GM19467 (cell line): ENCODE measurements at regions not wholly inside any gene's neighbourhood (a gene's known extent, or its start where the extent isn't known, plus 50 kb on each side); places are given as distances from the start of the nearest gene placed in this dataset.
"Not testable (repeated sequence)": the region's sequence is repeated elsewhere in the genome, so short reads cannot be mapped to it uniquely, and the experiment has no call there.

ENCODE experiments used
- ATAC-seq: cut with Tn5 transposase; IDR thresholded peaks from one replicate; pipeline ENCODE4 v1.9.1; 2021; ENCODE audit warnings: mild to moderate bottlenecking, moderate library complexity; ENCODE audit not compliant: unreplicated experiment

DNA sequence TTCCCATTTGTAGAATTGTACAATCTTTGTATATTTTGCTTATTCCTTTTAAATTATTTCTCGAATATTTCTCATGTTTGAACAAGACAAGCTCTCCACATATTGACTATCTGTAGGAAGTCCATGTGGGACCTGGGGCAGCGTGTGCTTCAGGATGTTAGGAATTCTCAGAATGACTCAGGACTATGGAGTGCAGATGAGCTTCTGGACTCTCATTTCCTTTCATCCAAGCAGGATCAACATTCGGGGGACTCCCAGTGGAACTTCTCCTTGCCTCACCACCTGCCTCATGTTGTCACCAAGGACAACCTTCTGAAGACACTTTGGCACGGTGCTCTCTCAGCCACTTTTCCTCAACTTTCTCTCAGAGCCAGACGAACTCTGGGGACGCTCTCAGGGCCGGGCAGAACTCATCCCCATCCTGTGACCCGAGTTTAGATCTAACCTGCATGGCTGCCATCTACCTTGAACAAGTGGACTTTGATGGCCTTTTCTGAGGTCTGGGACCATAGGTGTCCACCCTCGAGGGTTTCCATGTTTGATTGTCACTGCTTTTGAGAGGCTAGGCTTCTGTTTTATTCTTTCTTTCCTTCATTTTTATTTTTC is 441.7 kb downstream of the IRS2 start:
- ATAC-seq: no peak

DNA sequence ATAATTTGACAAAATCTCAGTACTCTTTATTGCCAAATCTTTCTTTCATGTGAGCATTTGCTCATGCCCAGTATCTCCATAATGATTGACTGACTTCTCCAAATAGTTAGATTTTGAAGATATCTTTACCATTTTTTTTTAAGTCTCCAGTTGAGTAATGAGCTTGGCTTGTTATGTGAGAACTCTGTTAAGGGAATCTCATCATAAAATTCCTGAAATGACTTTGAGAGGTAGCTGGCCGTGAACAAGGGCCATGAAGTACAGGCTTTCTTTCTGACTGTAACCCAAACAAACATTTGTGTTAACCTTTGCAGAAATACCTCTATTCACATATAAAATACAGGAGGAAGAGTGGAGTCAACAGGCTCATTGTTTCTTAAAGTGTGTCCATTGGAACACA is 449.7 kb downstream of the IRS2 start:
- no peak for ATAC-seq

DNA sequence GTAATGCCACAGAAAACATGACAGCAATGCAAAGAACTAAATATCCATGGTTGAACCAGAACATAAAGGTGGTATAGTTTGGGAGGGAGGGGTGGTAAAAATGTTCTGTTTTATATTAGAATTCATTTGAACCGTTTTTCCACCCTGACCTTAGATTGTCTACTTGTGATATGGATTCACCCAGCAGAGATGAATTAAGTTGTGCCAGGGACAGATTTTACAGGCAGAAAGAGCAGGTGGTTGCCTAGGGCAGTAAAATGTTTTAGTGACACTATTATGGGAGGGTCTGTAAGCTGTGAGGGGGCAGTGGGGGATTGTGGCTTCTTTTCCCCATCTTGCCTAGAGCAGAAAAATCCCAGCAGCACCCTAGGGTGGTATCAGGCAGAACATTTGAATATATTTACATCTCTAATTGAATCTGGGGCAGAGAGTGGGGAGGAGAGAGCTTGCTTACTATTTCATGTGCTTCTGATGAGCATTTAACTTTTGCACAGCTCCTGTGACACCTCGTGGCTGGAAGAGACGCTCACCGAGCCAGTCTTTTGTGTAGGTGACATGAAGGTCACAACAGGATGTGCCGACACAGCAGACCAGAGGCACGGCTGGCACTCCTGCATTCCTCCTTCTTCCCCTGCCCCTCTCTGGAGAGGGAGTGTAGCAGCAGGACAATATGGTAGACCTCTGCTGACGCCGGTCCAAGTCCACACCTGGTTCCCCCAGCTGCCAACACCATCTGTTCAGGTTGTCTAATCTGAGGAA is 452.3 kb downstream of the IRS2 start:
- ATAC-seq: no peak

DNA sequence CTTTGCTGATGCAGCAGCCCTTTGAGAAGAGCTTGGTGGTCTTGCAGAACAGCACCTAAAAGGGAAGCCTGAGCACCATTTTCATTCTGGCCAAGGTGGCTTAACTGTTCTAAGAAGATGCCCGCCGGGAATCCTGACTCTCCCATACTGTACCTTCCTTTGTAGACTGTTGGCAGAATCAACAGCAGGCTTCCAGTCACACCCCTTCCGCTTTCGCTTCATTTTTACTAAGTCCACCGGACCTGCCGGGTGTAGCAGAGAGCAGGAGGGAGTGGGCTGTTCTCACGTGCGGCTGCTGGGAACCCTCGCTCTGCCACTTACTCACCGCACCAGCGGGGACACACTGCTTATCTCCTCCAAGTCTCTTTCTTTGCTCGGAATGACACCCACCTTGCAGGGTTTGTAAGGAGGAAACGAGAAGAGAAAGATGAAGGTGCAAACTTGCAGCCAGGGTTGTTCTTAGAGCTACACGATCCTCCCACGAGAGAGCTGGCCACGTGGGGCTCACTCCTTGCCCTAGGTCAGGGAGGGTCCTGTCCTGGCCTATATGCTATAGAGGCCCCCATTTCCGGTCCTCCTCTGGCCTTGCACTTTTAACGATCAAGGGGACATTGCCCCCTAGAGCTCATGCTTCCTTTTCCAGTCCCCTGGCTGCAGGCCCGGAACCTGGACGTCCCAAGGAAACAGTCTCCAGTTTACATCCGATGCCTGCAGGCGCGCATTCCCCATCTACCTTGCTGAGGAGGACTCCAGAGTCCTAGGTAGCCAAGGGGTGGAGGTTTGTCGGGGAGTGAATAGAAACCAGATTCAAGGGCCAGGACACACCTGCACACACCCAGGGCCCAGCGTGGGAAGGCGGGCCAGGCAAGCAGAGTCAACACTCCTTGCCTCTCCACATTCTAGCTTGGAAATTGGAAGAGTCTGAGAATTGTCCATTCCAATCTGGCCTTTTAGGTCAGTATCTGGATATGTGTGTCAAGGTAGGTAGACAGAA is 453.6 kb downstream of the IRS2 start:
- no peak for ATAC-seq

DNA sequence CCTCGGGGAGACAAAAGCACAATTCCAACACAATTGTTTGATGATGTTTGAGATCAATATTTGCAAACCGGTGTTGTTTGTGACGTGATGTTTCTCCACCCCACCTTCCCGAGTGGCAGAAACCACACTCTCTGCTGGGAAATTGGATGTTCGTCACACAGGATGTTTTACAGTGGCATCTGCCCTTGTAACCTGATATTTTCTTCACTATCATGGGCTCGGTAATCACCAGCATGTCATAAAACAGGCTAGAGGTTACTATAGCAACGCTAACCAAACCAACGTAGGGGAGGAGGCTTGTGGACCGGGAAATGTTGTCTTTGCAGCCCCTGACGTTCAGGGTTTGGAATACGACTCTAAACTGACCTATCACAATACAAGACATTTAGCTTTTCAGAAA is 454.5 kb downstream of the IRS2 start:
- no peak for ATAC-seq

DNA sequence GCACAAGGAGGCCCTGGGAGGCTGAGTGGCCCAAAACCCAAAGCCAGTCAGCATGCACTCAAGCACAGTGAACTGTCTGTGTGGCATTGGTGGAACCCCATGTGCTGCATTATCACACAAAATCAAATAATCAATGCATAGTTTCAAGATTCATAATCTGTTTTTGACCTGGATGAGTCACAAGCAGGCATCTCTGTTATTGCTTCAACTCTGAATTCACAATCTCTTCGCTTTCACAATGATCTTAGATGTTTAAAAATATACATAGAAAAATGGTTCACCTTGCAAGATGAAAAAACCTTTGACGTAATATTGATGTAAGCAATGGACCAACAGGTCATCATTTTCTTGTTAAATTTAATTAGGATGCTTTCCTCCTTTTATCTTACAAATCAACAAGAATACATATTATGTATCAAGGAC is 455.4 kb downstream of the IRS2 start:
- ATAC-seq: no peak

DNA sequence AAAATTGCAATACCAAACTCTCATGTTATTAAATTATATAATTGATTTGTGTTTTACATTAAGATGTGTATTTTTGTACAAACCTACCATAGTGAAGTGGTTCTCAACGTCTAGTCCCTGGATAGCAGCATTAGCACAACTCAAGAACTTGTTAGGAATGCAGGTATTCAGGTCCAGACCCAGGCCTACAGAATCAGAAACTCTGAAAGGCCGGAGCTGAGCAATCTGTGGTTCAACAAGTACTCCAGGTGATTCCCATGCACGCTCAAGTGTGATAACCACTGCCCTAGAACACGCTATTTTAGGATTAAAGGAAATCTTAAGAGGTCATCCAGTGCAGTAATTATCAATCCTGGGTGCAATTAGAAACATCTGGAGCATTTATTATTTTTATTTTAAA is 456.3 kb downstream of the IRS2 start:
- no peak for ATAC-seq

DNA sequence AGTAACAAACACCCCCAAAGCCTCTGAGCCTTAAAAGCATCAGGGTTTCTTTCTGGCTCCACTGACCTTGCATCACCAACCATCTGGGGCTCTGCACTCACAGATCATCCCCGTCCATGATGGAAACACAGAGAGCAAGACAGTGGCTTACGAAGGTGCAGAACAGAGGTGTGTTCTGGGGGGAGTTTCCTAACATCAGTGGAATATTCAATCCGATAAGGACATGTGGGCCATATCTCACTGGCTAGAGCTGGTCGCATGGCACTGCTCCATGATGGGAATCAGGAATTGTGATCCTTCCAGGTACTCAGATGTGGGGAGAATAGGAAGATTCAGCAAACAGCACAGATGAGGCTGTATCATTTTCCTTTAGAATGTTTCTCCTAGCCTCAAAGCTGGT is 457.2 kb downstream of the IRS2 start:
- ATAC-seq: no peak

DNA sequence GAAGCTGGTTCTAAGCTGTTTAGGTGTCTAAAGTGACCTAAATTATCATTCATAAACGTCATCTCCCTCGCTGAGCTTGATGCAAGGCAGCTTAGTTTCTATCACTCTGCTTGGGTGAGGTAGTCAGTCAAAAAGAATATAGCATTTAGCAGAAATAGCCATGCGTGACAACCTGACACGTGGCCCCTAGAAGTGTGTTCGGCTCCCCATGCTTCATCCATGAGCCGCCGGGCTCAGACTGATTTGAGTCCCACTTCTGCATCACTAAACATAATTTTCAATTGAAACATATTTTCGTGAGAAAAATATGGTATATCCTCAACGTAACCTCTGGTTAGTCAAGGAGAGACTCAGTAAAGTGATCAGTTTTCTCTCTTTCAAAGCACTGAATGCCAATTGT is 459.8 kb downstream of the IRS2 start:
- no peak for ATAC-seq

DNA sequence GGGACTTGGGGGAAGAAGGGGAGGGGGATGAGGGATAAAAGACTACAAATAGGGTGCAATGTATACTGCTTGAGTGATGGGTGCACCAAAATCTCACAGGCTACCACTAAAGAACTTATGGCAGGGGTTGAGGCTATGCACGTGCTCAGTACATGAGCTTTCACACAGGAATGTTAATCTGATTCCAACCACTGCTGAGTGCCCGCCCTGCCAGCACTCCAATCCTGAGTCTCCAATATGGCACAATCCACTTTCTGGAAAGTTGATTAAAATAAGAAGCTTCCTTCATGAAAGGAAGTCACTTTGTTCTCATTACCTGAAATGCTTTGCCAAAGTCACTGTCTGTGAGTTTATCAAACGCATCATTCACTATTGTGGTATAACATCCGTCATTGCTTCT is 463.0 kb downstream of the IRS2 start:
- ATAC-seq: no peak

DNA sequence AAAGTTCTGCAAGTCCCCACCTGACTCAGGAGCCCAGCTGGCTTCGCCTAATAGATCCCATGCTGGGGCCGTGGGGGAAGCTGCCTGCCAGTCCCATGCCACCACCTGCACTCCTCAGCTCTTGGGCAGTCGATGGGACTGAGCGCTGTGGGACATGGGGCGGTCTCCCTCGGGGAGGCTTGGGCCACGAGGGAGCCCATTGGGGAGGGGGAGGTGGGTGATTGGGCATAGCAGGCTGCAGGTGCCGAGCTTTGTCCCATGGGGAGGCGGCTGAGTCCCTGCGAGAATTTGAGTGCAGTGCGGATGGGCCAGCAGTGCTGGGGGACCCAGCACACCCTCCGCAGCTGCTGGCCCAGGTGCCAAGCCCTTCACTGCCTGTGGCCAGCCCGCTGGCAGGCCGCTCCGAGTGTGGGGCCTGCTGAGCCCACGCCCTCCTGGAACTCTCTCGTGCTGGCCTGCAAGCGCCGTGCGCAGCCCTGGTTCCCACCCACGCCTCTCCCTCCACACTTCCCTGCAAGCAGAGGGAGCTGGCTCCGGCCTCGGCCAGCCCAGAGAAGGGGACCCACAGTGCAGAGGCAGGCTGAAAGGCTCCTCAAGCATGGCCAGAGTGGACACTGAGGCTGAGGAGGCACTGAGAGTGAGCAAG is 467.3 kb downstream of the IRS2 start:
- no peak for ATAC-seq

DNA sequence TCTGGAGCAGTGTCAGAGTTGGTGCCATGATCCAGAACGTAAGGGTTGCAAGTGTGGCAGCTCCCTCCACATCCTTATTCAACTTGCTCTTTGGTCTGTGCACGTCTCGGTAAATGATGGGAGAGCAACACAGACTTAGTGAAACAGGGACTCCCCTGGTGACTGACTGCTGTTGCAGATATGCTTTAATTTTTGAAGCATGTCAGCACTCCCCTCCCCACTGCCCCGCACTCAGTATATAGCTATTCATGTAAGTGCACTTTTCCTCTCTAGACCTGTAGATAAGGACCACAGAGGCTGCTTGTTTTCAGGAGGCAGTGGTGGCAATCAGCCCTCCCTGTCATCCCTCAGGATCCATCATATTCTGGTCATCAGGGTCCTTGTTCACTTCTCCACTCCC is 470.9 kb downstream of the IRS2 start:
- no peak for ATAC-seq

DNA sequence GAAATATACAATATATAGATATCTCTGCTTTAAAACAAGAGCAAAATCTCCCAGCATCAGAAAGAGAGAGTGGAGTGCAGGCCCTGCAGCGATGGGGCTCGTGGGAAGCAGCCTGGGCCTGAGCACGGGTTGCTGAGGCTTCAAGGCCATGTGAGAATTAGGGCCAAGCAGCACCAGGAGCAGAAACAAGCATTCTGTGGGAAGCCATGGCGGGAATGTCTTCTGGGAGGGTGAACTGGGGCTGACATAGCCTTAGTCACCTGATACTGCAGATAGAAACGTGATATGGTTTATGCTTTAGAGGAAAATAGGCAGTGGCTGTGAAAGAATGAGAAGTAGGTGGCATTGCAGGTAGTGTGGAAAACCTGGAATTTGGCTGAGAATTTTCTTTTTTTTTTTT is 472.3 kb downstream of the IRS2 start:
- no peak for ATAC-seq

DNA sequence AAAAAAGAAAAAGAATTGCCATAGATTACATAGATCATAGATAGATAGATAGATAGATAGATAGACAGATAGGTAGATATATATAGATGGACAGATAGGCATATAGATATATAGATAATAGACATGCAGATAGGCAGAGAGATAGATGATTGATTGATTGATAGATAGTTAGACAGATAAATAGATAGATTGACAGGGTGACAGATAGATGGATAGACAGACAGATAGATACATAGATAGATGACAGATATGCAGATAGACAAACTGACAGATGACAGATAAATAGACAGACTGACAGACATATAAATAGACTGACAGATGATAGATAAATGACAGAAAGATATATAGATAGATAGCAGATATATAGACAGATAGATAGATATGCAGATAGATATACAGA is 474.0 kb downstream of the IRS2 start:
- ATAC-seq: no peak

DNA sequence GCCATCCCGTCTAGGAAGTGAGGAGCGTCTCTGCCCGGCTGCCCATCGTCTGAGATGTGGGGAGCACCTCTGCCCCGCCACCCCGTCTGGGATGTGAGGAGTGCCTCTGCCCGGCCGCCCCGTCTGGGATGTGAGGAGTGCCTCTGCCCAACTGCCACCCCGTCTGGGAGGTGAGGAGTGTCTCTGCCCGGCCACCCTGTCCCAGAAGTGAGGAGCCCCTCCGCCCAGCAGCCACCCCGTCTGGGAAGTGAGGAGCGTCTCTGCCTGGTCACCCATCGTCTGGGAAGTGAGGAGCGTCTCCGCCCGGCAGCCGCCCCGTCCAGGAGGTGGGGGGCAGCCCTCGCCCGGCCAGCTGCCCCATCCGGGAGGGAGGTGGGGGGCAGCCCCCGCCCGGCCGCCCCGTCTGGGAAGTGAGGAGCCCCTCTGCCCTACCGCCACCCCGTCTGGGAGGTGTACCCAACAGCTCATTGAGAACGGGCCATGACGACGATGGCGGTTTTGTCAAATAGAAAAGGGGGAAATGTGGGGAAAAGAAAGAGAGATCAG is 474.9 kb downstream of the IRS2 start:
- not testable (repeated sequence) for ATAC-seq

DNA sequence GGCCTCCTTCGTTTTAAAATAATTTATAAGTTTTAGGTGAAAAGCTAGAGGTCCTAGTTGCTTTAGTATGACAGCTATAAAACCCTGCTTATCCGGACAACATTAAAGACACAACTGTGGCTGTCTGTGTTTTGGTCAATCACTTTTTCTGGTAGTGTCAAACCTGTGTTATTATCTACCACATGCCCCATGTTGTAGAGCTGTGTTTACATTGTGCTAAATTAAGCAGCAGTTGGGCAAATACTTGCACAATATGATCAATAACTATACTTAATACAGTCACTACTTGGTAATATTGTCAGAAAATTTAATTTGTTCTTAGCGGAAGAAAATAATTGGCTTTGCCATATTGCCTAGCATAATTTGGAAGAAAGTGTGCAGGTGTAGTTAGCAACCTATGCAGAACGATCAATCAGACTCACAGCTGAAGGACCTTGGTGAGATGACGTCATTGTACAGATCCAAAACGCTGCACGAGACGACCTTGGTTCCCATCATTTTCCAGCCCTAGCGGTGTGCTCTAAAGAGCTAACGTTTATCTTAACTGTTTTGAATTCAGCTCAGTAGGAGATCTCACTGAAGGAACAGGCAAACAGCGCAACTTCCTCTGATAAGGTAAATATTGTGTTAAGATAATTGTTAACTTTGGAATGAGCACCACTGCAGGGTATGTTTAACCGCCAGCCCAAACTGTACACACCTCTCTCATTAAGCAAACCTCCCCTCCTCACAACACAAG is 476.6 kb downstream of the IRS2 start:
- no peak for ATAC-seq

DNA sequence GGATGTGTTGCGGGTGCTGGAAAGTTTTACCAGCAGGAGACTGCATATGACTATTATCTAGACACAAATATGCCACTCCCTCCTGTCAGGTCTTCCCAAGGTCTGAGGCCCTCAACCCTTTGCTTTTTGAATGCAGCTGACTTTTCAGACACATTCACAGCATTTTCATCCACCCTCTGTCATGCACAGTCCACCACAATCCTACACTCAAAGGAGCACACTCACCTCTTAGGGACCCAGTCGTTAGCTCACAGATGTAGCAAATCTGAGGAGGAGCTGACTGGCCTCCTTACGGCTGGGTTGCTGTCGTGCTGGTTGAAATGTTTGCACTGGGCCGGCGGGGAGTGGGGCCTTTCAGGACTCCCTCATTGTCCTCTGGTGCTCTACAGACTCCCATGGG is 479.4 kb downstream of the IRS2 start:
- ATAC-seq: no peak

DNA sequence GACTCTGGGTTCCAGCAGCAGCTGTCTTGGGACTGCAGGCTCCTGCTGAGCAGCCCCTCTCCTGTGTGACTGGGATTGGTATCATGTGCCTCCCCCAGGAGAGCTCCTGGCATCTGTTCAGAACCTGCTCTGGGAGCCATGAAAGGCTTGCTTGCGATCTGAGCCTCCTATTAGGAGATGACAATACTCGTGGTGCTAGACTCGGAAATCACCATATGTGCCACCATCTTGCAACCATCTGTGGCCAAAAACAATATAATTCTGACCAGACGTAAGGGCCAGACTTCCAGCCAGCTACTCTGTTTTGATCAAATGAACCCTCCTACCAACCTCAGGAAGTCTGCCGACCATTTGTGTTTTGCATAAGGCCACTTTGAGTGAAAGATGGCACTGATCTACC is 484.7 kb downstream of the IRS2 start:
- no peak for ATAC-seq

DNA sequence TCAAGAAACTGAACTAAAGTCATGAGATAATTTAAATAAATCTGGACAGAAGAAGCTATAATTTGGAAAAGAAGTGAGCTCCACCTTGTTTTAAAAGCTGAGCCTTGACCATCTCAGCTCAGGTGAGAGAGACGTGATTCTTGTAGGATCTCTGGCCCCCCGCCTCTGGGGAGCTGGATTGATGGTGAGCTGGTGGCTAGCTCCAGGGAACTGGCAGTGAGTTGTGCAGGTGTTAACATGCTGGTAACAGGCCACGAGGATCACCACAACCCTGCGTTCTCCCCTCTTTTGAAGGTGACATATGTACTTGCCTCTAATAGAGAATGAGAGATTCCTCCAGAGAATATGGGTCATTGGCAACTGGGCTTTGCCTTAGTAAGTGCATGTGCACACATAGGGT is 485.1 kb downstream of the IRS2 start:
- ATAC-seq: no peak

DNA sequence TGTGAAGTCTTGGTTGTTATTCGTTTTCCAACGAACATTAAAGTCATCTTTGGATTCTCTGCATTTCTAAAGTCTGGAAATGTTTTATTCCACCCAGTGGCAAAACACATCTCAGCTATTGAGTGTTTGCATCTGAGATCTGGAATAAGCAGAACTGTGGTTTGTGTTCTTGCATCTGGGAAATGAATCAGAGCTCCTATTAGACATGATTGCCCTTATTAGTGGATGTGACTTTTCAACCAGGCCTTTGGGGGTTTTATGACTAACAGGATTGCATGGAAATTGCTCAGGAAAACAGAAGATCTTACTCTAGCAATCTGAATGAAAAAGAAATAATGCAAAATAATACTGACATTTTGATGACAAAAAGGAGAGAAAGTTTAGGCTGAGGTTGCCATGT is 488.8 kb downstream of the IRS2 start:
- ATAC-seq: no peak
